ENCODE measurements at regions not wholly inside any gene's neighbourhood (a gene's known extent, or its start where the extent isn't known, plus 50 kb on each side); places are given as distances from the start of the nearest gene placed in this dataset.
"Not testable (repeated sequence)": the region's sequence is repeated elsewhere in the genome, so short reads cannot be mapped to it uniquely, and the experiment has no call there.

- TF ChIP-seq, protein P1, sequence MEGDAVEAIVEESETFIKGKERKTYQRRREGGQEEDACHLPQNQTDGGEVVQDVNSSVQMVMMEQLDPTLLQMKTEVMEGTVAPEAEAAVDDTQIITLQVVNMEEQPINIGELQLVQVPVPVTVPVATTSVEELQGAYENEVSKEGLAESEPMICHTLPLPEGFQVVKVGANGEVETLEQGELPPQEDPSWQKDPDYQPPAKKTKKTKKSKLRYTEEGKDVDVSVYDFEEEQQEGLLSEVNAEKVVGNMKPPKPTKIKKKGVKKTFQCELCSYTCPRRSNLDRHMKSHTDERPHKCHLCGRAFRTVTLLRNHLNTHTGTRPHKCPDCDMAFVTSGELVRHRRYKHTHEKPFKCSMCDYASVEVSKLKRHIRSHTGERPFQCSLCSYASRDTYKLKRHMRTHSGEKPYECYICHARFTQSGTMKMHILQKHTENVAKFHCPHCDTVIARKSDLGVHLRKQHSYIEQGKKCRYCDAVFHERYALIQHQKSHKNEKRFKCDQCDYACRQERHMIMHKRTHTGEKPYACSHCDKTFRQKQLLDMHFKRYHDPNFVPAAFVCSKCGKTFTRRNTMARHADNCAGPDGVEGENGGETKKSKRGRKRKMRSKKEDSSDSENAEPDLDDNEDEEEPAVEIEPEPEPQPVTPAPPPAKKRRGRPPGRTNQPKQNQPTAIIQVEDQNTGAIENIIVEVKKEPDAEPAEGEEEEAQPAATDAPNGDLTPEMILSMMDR (IDR thresholded peaks at IDR 0.05), result not testable (repeated sequence)
- TF ChIP-seq POLR2A (IDR thresholded peaks at IDR 0.05), result not testable (repeated sequence)
Observed at GRCh38 chr2:55799624-55800023, 106.0 kb upstream of the PNPT1 start.

Measured in lower leg skin (tissue), 3 donors.